UCSD-AML1 (cell line): ENCODE measurements at regions not wholly inside any gene's neighbourhood (a gene's known extent, or its start where the extent isn't known, plus 50 kb on each side); places are given as distances from the start of the nearest gene placed in this dataset.
"Not testable (repeated sequence)": the region's sequence is repeated elsewhere in the genome, so short reads cannot be mapped to it uniquely, and the experiment has no call there.

Source experiments
- DNase-seq: peaks from one replicate; lab custom pipeline; 2025; ENCODE audit not compliant: unreplicated experiment; lab: John Stamatoyannopoulos, UW

GRCh38 chr14:66242001-66242400, 244.2 kb upstream of the CCDC196 start:
- DNase-seq: no peak

DNA sequence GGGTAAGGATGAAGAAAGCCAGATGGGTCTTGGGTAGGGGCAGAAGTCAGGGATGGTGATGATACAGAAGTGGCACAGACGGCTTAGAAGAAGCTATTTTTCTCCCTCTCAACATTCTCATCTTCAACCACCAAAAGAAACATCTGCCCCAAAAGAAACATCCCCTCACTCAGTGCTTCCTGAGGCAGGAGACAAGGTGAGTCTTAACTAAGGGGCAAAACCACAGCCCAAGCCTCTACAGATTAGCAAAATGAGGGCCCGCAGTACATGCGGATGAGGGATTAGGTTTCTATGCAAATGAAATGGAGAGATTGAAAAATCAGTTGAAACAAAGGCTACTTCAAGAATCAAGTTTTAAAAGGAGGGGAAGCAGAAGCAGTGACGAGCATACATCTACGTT, 241.3 kb upstream of the CCDC196 start:
- no peak for DNase-seq

GRCh38 chr14:66247662-66248193, 238.4 kb upstream of the CCDC196 start:
- no peak for DNase-seq

DNA sequence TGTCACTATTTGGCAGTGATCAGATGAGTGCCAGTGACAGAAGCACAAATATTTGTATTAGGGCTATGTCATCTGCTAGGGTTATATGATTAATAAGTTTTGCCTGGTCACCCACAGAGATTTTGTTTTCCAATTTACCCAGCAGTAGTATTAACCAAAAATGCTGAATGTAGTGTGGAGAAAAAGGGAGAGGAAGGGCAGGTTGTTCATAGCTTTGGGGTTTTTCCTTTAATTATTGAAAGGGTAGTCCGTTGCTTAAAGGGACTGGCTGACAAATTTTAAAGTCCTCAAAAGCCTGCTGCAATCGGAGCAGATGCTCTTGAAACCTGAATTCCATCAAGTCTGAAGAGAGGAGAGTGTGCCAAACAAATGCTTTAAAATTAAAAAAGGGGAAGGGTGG, 237.9 kb upstream of the CCDC196 start:
- DNase-seq: no peak

GRCh38 chr14:66249544-66249943, 236.6 kb upstream of the CCDC196 start:
- DNase-seq: no peak

- DNase-seq: no peak
Measured at GRCh38 chr14:66254038-66254437, 232.1 kb upstream of the CCDC196 start.

DNA sequence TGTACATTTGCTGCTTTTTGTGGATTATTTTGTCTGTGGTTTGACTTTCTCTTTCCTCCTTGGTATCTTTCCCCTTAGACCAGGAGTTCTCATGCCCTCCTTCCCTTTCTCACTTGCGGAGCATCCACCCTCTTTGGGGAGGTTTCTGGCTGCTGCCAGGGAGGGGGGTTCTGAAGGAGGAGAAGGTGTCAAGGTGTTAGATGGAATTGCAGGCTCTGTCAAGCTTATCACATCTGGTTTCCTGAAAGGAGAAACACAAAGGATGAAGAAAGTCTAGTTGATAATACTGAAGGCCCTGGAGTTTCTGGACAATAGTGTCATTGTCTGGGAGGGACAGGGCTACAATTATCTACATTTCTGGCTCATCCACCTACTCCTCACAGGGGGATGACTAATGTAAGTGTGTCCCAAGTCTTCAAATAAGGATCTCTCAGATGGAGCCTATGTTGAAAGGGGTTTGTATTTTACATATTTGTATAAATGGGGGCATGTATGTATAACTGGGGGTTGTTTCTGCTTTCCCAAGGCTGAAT, 217.3 kb upstream of the CCDC196 start:
- no peak for DNase-seq

DNA sequence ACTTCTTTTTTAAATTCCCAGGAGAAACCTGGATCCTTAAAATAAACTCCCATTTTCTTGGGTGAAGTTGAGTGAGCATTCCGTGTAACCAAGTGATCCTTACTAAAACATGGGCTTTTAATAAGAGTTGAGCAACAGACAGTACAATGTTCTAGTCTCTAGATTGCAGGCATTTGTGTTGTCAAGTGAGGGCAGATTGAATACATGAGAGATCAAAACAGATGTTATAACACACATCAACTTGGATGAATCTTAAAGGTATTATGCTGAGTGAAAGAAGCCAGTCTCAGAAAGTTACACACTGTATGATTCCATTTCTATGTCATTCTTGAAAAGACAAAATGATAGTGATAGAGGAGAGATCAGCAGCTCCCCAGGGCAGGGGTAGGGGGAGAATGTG, 213.9 kb upstream of the CCDC196 start:
- no peak for DNase-seq

GRCh38 chr14:66273261-66273832, 212.8 kb upstream of the CCDC196 start:
- DNase-seq: no peak

DNA sequence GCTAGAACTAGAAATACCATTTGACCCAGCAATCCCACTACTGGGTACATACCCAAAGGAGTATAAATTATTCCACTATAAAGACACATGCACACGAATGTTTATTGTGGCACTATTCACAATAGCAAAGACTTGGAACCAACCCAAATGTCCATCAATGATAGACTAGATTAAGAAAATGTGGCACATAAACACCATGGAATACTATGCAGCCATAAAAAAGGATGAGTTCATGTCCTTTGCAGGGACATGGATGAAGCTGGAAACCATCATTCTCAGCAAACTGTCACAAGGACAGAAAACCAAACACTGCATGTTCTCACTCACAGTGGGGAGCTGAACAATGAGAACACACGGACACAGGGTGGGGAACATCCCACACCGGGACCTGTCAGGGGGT, 207.8 kb upstream of the CCDC196 start:
- not testable (repeated sequence) for DNase-seq

DNA sequence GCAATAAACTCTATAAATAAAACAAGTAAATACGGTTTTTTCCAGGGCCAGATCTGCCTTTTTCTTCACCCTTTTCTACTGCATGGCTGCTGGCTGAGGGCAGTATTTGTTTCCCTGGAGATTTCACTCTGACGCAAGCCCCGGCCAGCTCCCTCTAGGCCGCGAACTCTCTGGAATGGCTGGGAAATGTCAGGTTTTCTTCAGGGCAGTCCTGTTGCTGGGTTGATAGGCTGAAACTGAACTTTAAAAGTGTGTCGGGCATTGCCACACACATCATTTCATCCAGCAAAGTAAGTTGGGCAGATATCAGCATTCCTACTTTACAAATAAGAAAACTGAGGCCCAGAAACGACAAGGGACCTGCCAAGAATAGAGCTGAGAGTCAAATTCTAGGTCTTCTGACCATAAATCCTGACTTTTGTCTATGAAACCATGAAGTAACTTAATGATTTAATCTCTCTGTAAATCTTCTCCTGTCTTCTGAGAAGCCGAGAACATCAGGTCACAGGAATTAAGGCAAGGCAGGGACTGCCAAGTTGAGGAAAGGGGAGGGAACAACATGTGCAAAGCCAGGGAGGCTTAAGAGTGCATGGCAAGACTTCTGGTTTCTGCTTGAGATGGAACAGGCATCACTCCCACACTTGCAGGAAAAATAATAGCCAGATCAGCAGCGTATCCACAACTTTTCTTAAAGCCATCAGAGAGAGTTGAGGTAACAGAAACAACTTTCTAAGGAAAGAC, 205.0 kb upstream of the CCDC196 start:
- DNase-seq: no peak

GRCh38 chr14:66284346-66284745, 201.8 kb upstream of the CCDC196 start:
- DNase-seq: no peak

- DNase-seq: no peak
Measured at GRCh38 chr14:66288511-66288910, 197.7 kb upstream of the CCDC196 start.

- no peak for DNase-seq
Measured at GRCh38 chr14:66291756-66292155, 194.4 kb upstream of the CCDC196 start.

DNA sequence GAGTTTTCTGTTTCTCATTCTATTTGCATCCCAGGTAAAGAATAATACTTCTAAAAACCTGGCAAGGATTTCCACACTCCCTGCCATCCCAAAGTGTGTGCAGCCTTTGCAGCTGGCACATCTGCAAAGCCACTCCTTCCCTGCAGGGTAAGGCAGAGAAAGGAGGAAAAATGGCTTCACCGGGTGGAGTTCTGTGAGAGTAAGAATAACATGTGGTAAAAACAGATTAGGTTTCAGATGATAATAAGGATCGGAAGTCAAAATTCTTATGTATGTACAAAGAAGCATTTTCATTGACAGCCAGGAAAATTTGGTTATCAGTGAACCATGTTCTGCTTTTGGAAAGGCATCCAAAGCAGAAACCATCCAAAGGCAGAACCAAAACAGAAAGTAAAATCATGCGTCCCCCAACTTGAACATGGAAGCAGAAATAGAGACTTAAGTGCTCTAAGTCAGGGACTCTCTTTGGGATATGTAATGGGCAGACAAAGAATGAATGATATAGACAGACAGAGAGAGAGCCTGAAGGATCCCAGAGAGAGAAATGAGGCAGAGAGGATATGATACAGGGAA, 192.6 kb upstream of the CCDC196 start:
- DNase-seq: no peak

DNA sequence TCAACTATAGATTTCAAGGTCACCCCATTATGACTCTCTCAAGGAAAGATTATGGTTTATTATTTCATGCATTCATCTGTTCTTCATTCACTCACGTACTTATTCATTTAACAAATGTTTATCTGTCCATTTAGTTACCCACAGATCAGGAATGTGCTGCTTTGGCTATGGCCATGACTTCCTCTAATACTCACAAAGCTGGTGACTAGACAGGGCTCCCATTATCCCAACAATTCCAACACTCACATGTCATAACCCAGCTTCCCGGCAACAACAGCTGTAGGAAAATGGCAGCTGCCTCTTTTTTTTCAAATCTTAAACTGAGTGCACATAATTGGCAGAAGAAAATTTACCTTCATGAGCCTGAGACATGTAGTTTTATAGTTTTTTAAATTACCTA, 190.8 kb upstream of the CCDC196 start:
- DNase-seq: no peak

GRCh38 chr14:66300886-66301285, 185.3 kb upstream of the CCDC196 start:
- no peak for DNase-seq

GRCh38 chr14:66306101-66306500, 180.1 kb upstream of the CCDC196 start:
- no peak for DNase-seq

DNA sequence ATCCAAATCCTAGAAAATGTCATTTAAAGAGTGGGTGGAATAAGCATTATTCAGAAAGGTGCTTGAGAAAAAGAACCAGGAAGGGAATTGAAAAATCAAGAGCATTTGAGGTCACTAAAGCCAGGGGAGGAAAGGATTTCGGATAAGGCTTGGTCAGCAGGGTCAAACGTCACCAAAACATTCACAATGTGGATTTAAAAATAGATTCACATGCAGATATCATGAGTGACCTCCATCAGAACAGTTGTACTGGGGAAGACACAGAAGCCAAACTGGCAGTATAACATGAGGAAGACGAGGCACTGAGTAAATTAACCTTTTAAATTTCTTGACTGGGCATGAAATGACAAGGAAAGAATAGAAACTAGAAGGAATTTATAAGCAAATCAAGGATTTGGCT, 175.1 kb upstream of the CCDC196 start:
- DNase-seq: no peak

GRCh38 chr14:66311990-66312389, 174.2 kb upstream of the CCDC196 start:
- no peak for DNase-seq

- DNase-seq: no peak
Measured at GRCh38 chr14:66312451-66312850, 173.7 kb upstream of the CCDC196 start.

DNA sequence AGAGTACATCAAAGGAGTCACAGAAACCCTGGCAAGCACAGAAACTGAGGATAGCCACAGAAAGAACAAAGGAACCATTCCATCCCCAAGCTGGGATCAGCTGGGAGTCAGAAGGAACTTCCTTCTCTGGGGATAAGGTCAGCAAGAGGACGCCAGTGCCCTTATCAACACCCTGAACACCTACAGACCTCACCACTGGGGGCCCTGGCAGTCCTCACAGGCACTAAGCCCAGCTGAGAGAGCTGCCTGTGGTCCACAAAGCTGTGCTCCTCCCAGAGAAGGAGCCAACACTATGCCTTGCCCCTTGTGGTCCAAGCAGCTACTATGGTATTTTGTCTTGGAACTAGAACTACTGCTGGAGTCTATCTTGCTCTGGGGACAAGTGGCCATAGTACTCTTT, 171.1 kb upstream of the CCDC196 start:
- no peak for DNase-seq
